Sigmoid colon (tissue), 6 donors: ENCODE measurements at regions not wholly inside any gene's neighbourhood (a gene's known extent, or its start where the extent isn't known, plus 50 kb on each side); places are given as distances from the start of the nearest gene placed in this dataset.

ENCODE experiments used
- DNase-seq: peaks from one replicate; pipeline ENCODE4 v3.0.0-alpha.2; 2019
- H3K27ac ChIP-seq, 4 donors: fragments of 200-600 bp; sonication (generic); one replicate each; pipeline ENCODE4 v1.5.1; 2016 to 2019; ENCODE audit warnings: mild to moderate bottlenecking in 1 of 4
- H3K27me3 ChIP-seq, 3 donors: fragments of 200-600 bp; sonication (generic); one replicate each; pipeline ENCODE4 v1.5.1; 2019; ENCODE audit warnings: mild to moderate bottlenecking in 1 of 3
- H3K36me3 ChIP-seq, 4 donors: fragments of 200-600 bp; sonication (generic); one replicate each; pipeline ENCODE4 v1.5.1; 2016 to 2019
- H3K4me1 ChIP-seq, 4 donors: fragments of 200-600 bp; sonication (generic); one replicate each; pipeline ENCODE4 v1.5.1; 2017 to 2019
- H3K4me3 ChIP-seq, 4 donors: fragments of 200-600 bp; sonication (generic); one replicate each; pipeline ENCODE4 v1.5.1; 2017 to 2019; ENCODE audit warnings: mild to moderate bottlenecking in 2 of 4, moderate library complexity in 1 of 4
- H3K9me3 ChIP-seq, 4 donors: fragments of 200-600 bp in 3 of 4; sonication (generic) in 3 of 4; one replicate each; pipeline versions ENCODE4 v1.5.1 to v1.6.1; 2013 to 2019
- EP300 ChIP-seq, 4 donors: sonication (generic); formaldehyde crosslinking; IDR thresholded peaks; one replicate each; pipeline ENCODE4 v1.6.1; 2017; ENCODE audit warnings: antibody characterized with exemption in 4 of 4
- POLR2A ChIP-seq, 2 donors: fragments of 450-650 bp; IDR thresholded peaks; one replicate each; pipeline ENCODE4 v1.6.1; 2016; ENCODE audit warnings: antibody characterized with exemption in 2 of 2, mild to moderate bottlenecking in 2 of 2, moderate library complexity in 2 of 2
- POLR2AphosphoS5 ChIP-seq, 4 donors: sonication (generic); formaldehyde crosslinking; IDR thresholded peaks; one replicate each; pipeline ENCODE4 v1.6.1; 2017; ENCODE audit warnings: antibody characterized with exemption in 4 of 4
- WGBS, 2 donors: extraction: QIAGEN DNeasy Blood & Tissue Kit; methylation state at CpG; one replicate each; pipeline ENCODE4 v1.1.7; 2013; 5-methylcytosine and 5-hydroxymethylcytosine counted together
- intact Hi-C: fragments of 100-400 bp; cut with DNase I; formaldehyde crosslinking; loops from one replicate; pipeline ENCODE4 v1.15.1; 2023
- TF ChIP-seq, protein P1 (sequence below), 4 experiments: fragments of 450-650 bp in 3 of 4; fragments of 200-600 bp in 1 of 4; IDR thresholded peaks; one replicate each; pipeline ENCODE4 v1.5.1; 2016 to 2019; ENCODE audit warnings: antibody characterized with exemption in 4 of 4, mild to moderate bottlenecking in 3 of 4, moderate library complexity in 2 of 4
- donor health status: healthy with polysubstance abuse.
- donor health status: healthy.

DNA sequence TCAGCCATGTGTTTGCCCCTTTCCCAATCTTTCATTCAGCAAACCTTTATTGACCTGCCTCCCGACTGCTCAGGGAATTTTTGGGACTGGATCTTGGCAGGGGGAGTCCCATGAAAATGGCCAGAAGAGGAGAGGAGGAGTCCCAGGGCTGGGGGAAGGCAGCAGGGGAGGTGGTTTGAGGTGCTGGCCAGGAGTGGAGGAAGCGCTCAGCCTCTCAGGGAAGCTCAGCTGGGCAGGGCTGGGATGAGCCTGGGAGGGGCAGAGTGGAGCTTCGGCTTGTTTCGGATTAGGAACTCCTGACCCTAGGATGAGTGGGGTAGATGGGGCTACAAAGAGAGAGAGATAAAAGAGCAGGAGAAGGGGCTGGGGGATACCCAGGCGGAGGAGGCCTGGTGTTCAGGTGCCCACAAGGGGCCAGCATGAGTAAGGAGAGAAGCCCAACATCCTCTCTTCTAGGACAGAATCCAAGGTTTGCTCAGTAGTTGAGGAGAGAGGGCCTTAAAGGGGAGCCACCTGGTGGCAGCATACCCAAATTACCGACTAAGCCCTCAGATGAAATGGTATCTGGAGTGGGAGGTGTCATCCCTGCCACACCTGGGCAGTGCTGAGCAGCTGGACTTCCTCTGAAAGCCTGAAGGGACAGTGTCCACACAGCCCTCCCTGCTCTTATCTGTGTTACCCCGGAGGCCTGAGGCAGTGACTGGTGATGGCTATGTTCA is 91.1 kb downstream of the INHBB start:
- Histone ChIP-seq H3K9me3 (no peaks in the 10 kb centered on the region), H3K36me3 (no peaks in the 10 kb centered on the region), H3K27me3 (peaks cover 0 to 25% (median 4%) of the 10 kb centered on the region in 3 donors), H3K4me1 (peaks cover 0 to 5% (median 4%) of the 10 kb centered on the region in 4 donors), H3K4me3 (no peak overlapping the region), H3K27ac (no peak overlapping the region)
- no peak for DNase-seq
- WGBS, 2 donors: 71 to 74% methylated on average over 7 of the region's 7 CpGs
- intact Hi-C loops: no loop called here
- TF ChIP-seq, protein P1, sequence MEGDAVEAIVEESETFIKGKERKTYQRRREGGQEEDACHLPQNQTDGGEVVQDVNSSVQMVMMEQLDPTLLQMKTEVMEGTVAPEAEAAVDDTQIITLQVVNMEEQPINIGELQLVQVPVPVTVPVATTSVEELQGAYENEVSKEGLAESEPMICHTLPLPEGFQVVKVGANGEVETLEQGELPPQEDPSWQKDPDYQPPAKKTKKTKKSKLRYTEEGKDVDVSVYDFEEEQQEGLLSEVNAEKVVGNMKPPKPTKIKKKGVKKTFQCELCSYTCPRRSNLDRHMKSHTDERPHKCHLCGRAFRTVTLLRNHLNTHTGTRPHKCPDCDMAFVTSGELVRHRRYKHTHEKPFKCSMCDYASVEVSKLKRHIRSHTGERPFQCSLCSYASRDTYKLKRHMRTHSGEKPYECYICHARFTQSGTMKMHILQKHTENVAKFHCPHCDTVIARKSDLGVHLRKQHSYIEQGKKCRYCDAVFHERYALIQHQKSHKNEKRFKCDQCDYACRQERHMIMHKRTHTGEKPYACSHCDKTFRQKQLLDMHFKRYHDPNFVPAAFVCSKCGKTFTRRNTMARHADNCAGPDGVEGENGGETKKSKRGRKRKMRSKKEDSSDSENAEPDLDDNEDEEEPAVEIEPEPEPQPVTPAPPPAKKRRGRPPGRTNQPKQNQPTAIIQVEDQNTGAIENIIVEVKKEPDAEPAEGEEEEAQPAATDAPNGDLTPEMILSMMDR (IDR thresholded peaks at IDR 0.05): no peak
- TF ChIP-seq POLR2A (IDR thresholded peaks at IDR 0.05) (no peak), EP300 (IDR thresholded peaks at IDR 0.05) (no peak), POLR2AphosphoS5 (IDR thresholded peaks at IDR 0.05) (no peak)

DNA sequence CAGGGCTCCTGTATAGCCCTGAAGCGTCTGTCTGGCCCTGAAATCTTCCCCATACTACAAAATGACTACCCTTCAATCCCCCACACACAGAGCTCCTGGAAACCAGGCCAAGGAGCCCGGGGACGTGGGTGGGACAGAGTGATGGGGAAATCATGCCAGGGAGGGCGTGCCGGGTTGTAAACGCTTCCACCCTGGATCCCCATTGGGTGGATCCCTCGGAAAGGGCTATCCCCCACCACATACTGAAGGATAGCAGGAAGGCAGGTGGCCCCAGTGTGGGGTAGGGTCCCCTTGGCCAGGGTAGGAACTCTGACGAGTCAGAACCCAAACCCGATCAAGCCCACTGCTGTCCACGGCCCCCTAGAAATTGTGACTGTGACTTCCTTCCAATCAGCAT is 91.7 kb downstream of the INHBB start:
- intact Hi-C loops: no loop called here
- no peaks in the 10 kb centered on the region for H3K36me3 ChIP-seq
- H3K9me3 ChIP-seq: no peaks in the 10 kb centered on the region
- peak; percentile 42 for DNase-seq
- H3K4me1 ChIP-seq: peaks cover 0 to 10% (median 10%) of the 10 kb centered on the region in 4 donors
- no peak overlapping the region for H3K4me3 ChIP-seq
- 53 to 81% methylated on average over 10 of the region's 10 CpGs for WGBS, 2 donors
- H3K27me3 ChIP-seq: peaks cover 2 to 31% (median 10%) of the 10 kb centered on the region in 3 donors
- TF ChIP-seq, protein P1 (IDR thresholded peaks at IDR 0.05): no peak
- TF ChIP-seq POLR2A (IDR thresholded peaks at IDR 0.05) (no peak), EP300 (IDR thresholded peaks at IDR 0.05) (no peak), POLR2AphosphoS5 (IDR thresholded peaks at IDR 0.05) (no peak)
- no peak overlapping the region for H3K27ac ChIP-seq

DNA sequence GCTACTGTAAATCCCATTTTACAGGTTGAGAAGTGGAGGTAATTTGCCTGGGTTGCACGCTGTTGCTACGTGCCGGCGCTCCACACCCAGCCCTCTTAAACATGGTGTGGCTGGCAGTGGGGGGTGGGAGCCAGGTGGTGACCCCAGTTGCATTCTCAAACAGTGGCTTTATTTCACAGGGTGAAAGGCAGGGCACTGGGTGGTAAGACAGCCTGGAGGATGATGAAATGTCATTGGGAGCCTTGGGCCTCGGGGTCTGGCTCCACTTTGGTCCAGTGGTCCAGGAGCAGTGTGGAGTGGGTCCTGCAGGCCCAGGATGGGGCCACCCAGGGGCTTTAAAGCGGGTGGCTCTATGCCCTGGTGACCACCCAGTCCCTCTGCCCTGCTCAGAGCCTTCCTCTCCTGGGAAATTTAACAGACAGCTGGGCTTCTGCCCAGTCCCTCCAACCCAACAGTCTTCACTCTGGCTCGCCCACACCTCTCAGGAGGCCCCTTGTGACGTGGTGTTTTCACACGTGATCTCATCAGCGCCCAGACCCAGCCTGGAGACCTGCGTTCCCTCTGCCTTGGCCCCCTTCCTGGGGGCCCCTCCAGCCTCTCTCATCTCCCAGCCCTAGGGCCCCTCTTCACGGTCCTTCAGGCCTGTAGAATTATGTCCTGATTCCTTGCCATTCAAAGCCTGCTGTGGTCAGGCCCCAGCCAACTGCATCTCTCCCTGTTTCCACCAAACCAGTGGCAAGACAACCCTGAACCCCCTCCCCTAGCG is 92.5 kb downstream of the INHBB start:
- Histone ChIP-seq H3K4me1 (peaks cover 0 to 17% (median 13%) of the 10 kb centered on the region in 4 donors), H3K9me3 (no peaks in the 10 kb centered on the region), H3K27me3 (peaks cover 10 to 39% (median 18%) of the 10 kb centered on the region in 3 donors), H3K27ac (no peak overlapping the region), H3K4me3 (no peak overlapping the region), H3K36me3 (no peaks in the 10 kb centered on the region)
- peak; percentile 34 for DNase-seq
- WGBS, 2 donors: 87 to 89% methylated on average over 13 of the region's 13 CpGs
- TF ChIP-seq POLR2A (IDR thresholded peaks at IDR 0.05) (no peak), POLR2AphosphoS5 (IDR thresholded peaks at IDR 0.05) (no peak), EP300 (IDR thresholded peaks at IDR 0.05) (no peak)
- TF ChIP-seq, protein P1 (IDR thresholded peaks at IDR 0.05): no peak
- intact Hi-C loops: no loop called here

DNA sequence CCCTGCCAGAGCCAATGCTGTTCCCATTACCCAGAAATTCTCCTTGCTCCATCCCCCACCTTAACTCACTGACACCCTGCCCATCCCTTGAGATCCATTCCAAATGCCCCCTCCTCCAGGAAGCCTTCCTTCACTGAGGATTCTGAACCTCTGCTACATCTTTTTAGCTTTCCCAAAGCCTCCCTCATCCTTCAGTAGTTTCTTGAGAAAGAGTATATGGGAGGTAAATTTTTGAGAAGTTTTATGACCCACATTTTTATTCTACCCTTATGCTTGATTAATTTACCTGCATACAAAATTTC is 93.1 kb downstream of the INHBB start:
- H3K36me3 ChIP-seq: no peaks in the 10 kb centered on the region
- TF ChIP-seq, protein P1 (IDR thresholded peaks at IDR 0.05): no peak
- TF ChIP-seq EP300 (IDR thresholded peaks at IDR 0.05): no peak
- no peak for TF ChIP-seq POLR2AphosphoS5 (IDR thresholded peaks at IDR 0.05)
- TF ChIP-seq POLR2A (IDR thresholded peaks at IDR 0.05): no peak
- H3K27me3 ChIP-seq: peaks cover 10 to 45% (median 18%) of the 10 kb centered on the region in 3 donors
- no peak overlapping the region for H3K4me3 ChIP-seq
- intact Hi-C loops: no loop called here
- no peak overlapping the region for H3K27ac ChIP-seq
- no peaks in the 10 kb centered on the region for H3K9me3 ChIP-seq
- H3K4me1 ChIP-seq: peaks cover 0 to 17% (median 13%) of the 10 kb centered on the region in 4 donors
- DNase-seq: no peak
